GM19023 (cell line): ENCODE measurements at regions not wholly inside any gene's neighbourhood (a gene's known extent, or its start where the extent isn't known, plus 50 kb on each side); places are given as distances from the start of the nearest gene placed in this dataset.
A peak's percentile ranks its signal among the peaks of the same experiment; 100 is the strongest.

Experiments used
- ATAC-seq: cut with Tn5 transposase; IDR thresholded peaks from one replicate; pipeline ENCODE4 v1.9.1; 2021; ENCODE audit warnings: mild to moderate bottlenecking, moderate library complexity; ENCODE audit not compliant: unreplicated experiment

GRCh38 chr20:53838311-53838868, 232.0 kb downstream of the BCAS1 start:
- no peak for ATAC-seq

DNA sequence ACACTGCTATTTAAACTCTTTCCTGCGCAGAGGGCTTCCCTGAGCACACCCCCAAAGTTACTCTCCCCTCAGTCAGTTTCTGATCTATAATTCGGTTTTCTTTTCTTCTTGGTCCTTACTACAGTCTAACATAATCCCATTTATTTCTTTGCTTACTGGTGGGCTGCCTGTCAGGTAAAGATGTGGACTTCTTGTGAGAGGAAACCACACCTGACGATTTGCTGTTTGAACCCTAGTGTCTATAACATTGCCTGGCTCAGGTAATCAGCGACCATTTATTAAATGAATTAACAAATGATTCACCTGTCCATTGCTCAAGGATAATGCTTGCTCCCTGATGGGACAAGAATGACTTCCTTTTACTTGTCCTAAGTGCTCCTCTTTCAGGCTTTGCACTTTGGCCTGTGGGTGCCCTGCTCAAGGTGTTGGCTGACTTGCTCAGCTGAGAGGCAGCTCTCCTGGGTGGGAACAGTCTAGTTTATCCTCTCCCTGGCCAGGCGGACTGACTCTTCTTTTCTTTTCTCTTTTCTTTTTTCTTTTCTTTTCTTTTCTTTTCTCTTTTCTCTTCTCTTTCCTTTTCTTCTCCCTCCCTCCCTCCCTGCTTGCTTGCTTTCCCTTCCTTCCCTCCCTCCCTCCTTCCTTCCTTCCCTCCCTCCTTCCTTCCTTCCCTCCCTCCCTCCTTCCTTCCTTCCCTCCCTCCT, 233.1 kb downstream of the BCAS1 start:
- no peak for ATAC-seq

DNA sequence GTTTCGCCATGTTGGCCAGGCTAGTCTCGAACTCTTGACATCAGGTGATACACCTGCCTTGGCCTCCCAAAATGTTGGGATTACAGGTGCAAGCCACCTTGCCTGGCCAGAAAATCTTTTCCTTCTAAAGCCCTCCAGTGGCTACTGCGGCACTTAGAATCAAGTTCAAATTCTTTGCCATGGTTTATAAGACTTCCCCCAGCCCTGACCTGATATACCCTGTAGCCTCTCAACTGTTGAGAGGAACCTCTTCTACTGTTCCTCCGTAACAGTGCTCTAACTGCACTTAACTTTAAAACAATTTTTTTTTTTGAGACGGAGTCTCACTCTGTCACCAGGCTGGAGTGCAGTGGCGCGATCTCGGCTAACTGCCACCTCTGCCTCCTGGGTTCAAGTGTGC, 235.6 kb downstream of the BCAS1 start:
- no peak for ATAC-seq

- ATAC-seq = no peak
Observed at GRCh38 chr20:53834062-53834442, 236.3 kb downstream of the BCAS1 start.

DNA sequence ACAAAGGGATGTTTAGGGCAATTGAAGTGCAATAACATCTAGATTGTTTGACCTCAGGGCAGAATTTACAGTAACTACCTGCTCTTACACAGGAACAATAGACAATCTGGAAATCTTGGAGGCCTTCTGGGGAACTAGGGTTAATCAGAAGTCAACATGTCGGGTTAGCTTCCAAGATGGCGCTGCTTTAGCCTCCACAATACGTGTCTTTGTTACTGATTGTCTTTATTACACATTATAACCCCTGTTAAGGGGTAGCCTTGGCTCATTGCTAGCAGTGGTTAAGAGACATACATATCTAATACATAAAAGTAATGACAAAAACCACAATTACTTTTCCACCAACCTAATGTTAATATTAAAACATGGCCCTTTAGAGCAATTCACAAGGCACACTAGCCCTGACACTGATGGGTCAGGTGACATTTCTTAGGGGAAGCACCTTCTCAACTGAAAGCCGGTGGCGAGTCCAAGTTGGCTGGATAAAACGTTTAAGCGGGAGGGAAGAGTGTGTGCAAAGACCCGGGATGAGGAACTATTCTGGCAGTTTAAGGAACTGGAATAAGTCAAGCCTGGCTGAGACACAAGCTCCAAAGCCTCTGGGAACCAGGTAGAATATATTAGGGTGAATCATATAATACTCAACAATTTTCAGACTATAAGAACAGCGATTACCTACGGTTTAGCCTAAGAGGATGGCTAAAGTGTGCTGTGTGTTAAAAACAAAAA, 236.9 kb downstream of the BCAS1 start:
- ATAC-seq = no peak

DNA sequence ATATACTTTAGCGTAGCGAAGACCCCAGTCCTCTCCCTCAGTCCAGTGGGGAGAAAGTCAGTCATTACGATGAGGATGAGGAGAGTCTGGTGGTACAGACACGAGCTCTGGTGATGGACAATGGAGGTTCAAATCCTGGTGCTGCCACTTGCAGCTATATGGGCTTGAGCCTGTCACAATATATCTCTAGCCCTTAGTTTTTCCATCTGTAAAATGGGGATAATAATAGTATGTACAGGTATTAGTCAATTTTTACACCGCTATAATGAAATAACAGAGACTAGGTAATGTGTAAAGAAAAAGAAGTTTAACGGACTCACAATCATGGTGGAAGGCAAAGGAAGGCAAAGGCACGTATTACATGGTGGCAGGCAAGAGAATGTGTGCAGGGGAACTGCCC, 237.9 kb downstream of the BCAS1 start:
- no peak for ATAC-seq

GRCh38 chr20:53831812-53832211, 238.2 kb upstream of the ZNF217 start:
- no peak for ATAC-seq

- no peak for ATAC-seq
Observed at GRCh38 chr20:53831228-53831627, 237.6 kb upstream of the ZNF217 start.

DNA sequence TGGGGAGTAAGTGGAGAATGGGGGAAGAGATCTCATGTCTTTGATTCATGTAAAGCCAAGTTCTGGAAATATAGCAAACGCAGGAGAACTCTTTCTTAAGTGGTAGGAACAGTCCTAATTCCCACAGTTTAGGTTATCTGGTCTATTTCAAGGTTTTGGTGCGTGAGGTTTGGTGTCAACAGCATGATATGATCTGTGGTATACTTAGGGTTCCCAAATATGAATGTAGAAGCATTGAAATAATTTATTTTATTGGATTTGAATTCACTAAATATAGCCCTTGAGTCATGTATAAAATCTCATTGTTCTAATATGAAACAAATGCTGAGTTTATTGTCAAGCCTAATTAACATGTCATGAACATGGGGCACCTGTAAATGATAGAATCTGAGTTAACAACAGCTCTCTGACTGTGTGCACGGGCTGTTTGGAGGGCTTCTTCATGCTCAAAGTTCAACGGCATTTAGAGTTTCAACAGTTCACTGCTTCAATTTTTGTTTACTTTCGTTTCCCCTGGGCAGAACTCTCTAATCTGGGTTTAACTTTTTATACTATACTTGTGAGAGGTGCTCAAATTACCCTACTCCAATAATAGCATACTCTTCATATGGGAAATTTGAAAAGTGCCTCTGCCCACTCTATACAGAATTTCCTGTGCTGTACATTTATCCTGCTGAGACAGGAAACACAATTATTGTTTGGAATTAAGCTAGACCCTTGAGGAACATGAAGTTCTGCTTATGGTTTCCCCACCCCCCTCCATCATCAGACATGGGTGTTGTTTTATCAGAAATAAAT, 236.3 kb upstream of the ZNF217 start:
- no peak for ATAC-seq

DNA sequence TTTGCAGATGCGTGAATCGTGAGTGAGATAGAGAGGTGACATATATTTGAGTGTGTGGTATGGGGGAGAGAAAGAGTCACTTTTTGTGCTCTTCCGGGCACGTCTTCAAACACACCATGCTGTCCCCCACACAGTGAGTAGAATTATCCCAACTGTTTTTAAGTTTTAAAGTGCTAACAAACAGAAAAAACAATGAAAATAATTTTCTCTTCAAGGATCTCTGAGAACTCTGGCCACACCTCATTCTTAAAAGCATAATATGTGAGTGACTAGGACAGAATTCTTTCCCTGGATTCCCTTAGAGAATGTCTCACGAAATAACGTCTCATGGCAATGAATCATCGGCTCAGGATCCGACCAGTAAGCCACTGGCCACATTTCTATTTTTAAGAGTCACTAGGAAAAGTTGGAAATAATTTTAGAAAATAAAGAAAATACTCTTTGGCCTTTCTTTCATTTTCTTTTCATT, 235.7 kb upstream of the ZNF217 start:
- ATAC-seq = no peak

DNA sequence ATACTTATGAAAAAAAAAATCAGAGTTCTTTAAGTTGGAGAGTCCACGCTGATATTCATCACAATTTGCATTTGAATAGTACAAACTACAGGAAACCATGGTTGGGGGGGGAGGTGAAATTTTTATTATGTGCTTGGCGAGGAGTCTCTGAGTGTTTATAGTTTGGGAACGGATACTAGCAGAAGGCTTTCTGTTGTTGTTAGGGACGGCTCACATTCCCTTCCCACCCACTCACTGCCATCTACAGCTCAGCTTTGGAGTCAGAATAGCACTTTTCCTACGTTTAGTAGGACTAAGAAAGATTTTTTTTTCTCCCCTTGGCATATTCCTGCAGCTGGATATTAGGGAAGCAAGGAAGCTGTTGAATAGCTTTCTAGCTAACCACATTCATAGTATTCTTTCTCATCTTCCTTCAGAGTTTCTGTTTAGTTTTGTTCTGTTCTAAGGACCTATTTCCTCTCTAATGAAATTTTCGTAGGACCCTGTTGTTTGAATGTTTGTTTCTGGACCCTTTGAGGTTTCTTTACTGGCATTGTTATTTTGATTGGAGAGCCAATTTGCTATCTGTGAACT, 235.1 kb upstream of the ZNF217 start:
- no peak for ATAC-seq

- no peak for ATAC-seq
Observed at GRCh38 chr20:53828088-53828681, 234.5 kb upstream of the ZNF217 start.

GRCh38 chr20:53827292-53828087, 233.9 kb upstream of the ZNF217 start:
- no peak for ATAC-seq

DNA sequence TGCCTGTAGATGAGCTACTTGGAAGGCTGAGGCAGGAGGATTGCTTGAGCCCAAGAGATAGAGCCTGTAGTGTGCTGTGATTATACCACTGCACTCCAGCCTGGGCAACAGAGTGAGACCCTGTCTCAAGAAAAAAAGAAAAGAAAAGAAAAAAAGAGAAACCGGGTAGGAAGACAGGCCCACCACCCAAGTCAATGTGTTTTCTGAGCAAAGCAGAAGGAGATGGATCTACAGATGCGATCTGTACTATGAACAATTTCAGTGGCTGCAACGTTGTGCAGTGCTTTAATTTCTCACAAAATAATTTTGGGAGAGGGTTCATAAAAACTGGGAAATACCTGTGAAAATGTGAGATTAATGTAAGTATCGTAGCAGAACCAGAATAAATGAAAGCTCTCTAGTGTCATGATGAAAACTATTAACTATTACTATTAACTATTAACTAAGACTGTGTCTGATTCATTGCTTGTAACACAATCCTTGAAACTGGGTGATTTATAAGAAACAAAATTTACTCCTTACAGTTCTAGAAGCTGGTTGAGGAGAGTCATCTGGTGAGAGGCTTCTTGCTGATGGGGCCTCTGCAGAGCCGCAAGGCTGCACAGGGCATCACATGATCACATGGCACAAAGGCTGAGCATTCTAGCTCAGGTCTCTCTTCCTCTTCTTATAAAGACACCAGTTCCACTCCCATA, 233.1 kb upstream of the ZNF217 start:
- peak; percentile 62 for ATAC-seq

GRCh38 chr20:53826090-53826489, 232.5 kb upstream of the ZNF217 start:
- no peak for ATAC-seq

- no peak for ATAC-seq
Observed at GRCh38 chr20:53825282-53825681, 231.6 kb upstream of the ZNF217 start.

DNA sequence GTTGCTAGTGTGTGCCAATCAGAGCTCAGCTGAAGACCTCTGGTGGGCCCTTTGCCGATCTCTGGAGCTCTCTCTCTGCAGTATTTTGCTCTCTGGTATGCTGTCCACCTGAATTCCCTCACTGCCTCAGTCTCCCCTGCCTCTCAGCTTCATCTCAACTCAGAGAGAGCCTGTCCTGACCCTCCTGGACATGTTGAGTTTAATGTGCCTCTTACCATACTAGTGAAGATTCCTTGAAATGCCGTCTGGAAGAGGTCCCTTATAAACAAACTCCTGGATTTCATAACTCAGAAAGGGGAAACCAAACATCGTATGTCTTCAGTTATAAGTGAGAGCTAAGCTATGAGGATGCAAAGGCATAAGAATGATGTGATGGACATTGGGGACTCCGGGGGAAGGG, 231.1 kb upstream of the ZNF217 start:
- ATAC-seq = no peak

DNA sequence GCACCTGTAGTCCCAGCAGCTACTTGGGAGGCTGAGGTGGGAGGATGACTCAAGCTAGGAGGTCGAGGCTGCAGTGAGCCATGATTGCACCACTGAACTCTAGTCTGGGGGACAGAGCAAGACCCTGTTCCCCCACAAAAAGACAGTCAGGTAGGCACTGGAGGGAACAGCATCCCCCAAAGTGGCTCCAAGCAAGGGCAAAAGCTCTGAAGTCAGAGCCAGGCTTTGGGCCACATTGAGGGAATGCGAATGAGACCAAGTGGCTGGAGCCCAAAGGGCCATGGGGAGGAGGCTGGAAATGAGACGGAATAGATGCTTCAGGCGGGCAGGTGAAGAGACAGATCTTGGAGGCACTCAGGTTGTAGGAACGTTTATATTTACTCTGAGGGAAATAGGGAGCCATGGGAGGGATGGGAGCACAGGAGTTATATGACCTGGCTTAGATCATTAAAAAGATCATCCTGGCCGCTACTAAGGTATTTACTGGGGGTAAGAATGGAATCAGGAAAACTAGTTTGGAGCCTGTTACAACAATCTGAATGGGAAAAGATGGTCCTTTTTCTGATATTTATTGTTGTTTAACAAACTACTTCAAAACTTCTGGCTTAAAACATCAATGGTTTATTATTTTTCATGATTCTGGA, 229.6 kb upstream of the ZNF217 start:
- no peak for ATAC-seq

DNA sequence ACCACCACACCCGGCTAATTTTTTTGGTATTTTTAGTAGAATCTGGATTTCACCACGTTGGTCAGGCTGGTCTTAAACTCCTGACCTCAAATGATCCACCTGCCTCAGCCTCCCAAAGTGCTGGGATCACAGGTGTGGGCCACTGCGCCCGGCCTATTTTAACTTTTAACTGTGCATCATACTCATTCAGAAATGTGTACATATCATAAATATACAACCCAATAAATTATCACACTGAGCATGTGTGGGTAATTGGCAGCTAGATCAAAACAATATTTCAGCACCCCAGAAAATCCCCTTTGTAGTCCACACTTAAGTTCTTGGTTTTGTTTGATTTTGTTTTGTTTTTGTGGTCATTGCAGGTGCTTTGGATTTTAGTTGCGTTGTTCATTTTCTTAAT, 228.9 kb upstream of the ZNF217 start:
- ATAC-seq = no peak
